HG03460 (cell line): ENCODE measurements at regions not wholly inside any gene's neighbourhood (a gene's known extent, or its start where the extent isn't known, plus 50 kb on each side); places are given as distances from the start of the nearest gene placed in this dataset.

Experiments used
- ATAC-seq: cut with Tn5 transposase; IDR thresholded peaks from one replicate; pipeline ENCODE4 v1.9.1; 2021; ENCODE audit not compliant: unreplicated experiment

GRCh38 chr3:46146548-46146947 lies 61.6 kb downstream of the CCR1 start:
- ATAC-seq = no peak

GRCh38 chr3:46146021-46146420 lies 62.1 kb downstream of the CCR1 start:
- ATAC-seq = no peak

GRCh38 chr3:46145147-46145546 lies 63.0 kb downstream of the CCR1 start:
- no peak for ATAC-seq

- no peak for ATAC-seq
These were observed 64.1 kb downstream of the CCR1 start for GRCh38 chr3:46143951-46144473.

GRCh38 chr3:46141813-46142212 lies 66.3 kb downstream of the CCR1 start:
- no peak for ATAC-seq

GRCh38 chr3:46138581-46138980 lies 69.5 kb downstream of the CCR1 start:
- no peak for ATAC-seq

GRCh38 chr3:46135475-46135874 lies 72.6 kb downstream of the CCR1 start:
- ATAC-seq = no peak

- ATAC-seq = no peak
These were observed 74.8 kb downstream of the CCR1 start for GRCh38 chr3:46133285-46133684.

GRCh38 chr3:46132565-46132964 lies 75.5 kb downstream of the CCR1 start:
- no peak for ATAC-seq

- no peak for ATAC-seq
These were observed 76.1 kb downstream of the CCR1 start for GRCh38 chr3:46131884-46132450.

GRCh38 chr3:46130631-46131310 lies 77.3 kb downstream of the CCR1 start:
- no peak for ATAC-seq

- no peak for ATAC-seq
These were observed 78.4 kb downstream of the CCR1 start for GRCh38 chr3:46129588-46130272.

- no peak for ATAC-seq
These were observed 80.6 kb downstream of the CCR1 start for GRCh38 chr3:46127503-46127902.

- no peak for ATAC-seq
These were observed 83.6 kb downstream of the CCR1 start for GRCh38 chr3:46124216-46125177.

GRCh38 chr3:46123646-46124045 lies 84.5 kb downstream of the CCR1 start:
- ATAC-seq = no peak

- ATAC-seq = no peak
These were observed 86.0 kb downstream of the CCR1 start for GRCh38 chr3:46122091-46122490.

GRCh38 chr3:46120983-46121382 lies 87.1 kb downstream of the CCR1 start:
- ATAC-seq = no peak

GRCh38 chr3:46119709-46120498 lies 88.2 kb downstream of the CCR1 start:
- no peak for ATAC-seq

GRCh38 chr3:46119253-46119652 lies 88.9 kb downstream of the CCR1 start:
- no peak for ATAC-seq

- ATAC-seq = no peak
These were observed 89.7 kb upstream of the XCR1 start for GRCh38 chr3:46116996-46117395.
